ENCODE measurements at regions not wholly inside any gene's neighbourhood (a gene's known extent, or its start where the extent isn't known, plus 50 kb on each side); places are given as distances from the start of the nearest gene placed in this dataset.

GRCh38 chr6:53974941-53975340, 136.3 kb upstream of the MLIP start:
- no peak for DNase-seq (ENCODE audit: low read depth)

GRCh38 chr6:53975941-53976615, 135.2 kb upstream of the MLIP start:
- DNase-seq (ENCODE audit: low read depth): no peak

- DNase-seq (ENCODE audit: low read depth): no peak
These were observed 133.7 kb upstream of the MLIP start for GRCh38 chr6:53977551-53977950.

GRCh38 chr6:53979468-53980067, 131.7 kb upstream of the MLIP start:
- DNase-seq (ENCODE audit: low read depth): peak; percentile 41

GRCh38 chr6:53982366-53983050, 128.7 kb upstream of the MLIP start:
- DNase-seq (ENCODE audit: low read depth): no peak

GRCh38 chr6:53983301-53983700, 127.9 kb upstream of the MLIP start:
- no peak for DNase-seq (ENCODE audit: low read depth)

- DNase-seq (ENCODE audit: low read depth): peak; percentile 94
These were observed 127.1 kb upstream of the MLIP start for GRCh38 chr6:53984163-53984562.

GRCh38 chr6:53984581-53984980, 126.7 kb upstream of the MLIP start:
- no peak for DNase-seq (ENCODE audit: low read depth)

- DNase-seq (ENCODE audit: low read depth): no peak
These were observed 125.9 kb upstream of the MLIP start for GRCh38 chr6:53985366-53985765.

GRCh38 chr6:53986165-53986720, 125.0 kb upstream of the MLIP start:
- peak; percentile 51 for DNase-seq (ENCODE audit: low read depth)

GRCh38 chr6:53986721-53987521, 124.3 kb upstream of the MLIP start:
- peak; percentile 52 for DNase-seq (ENCODE audit: low read depth)

GRCh38 chr6:53987522-53987888, 123.7 kb upstream of the MLIP start:
- DNase-seq (ENCODE audit: low read depth): no peak

- no peak for DNase-seq (ENCODE audit: low read depth)
These were observed 121.7 kb upstream of the MLIP start for GRCh38 chr6:53989504-53989903.

- DNase-seq (ENCODE audit: low read depth): no peak
These were observed 118.7 kb upstream of the MLIP start for GRCh38 chr6:53992522-53992921.

- no peak for DNase-seq (ENCODE audit: low read depth)
These were observed 117.0 kb upstream of the MLIP start for GRCh38 chr6:53994201-53994600.

GRCh38 chr6:53995935-53996334, 115.3 kb upstream of the MLIP start:
- peak; percentile 9 for DNase-seq (ENCODE audit: low read depth)

- DNase-seq (ENCODE audit: low read depth): peak; percentile 52
These were observed 112.9 kb upstream of the MLIP start for GRCh38 chr6:53998303-53998702.

GRCh38 chr6:53999088-53999755, 112.0 kb upstream of the MLIP start:
- no peak for DNase-seq (ENCODE audit: low read depth)

- no peak for DNase-seq (ENCODE audit: low read depth)
These were observed 109.1 kb upstream of the MLIP start for GRCh38 chr6:54002116-54002515.

- DNase-seq (ENCODE audit: low read depth): peak; percentile 13
These were observed 107.9 kb upstream of the MLIP start for GRCh38 chr6:54003316-54003715.

GRCh38 chr6:54008589-54008988, 102.7 kb upstream of the MLIP start:
- no peak for DNase-seq (ENCODE audit: low read depth)
